T-helper 2 cell treated with Interferon-gamma antibody and Interleukin-4, amounts not matched to agents 5 μg/mL and 100 μg/mL, for 36 hours (primary cell): ENCODE measurements at regions not wholly inside any gene's neighbourhood (a gene's known extent, or its start where the extent isn't known, plus 50 kb on each side); places are given as distances from the start of the nearest gene placed in this dataset.
"Not testable (repeated sequence)": the region's sequence is repeated elsewhere in the genome, so short reads cannot be mapped to it uniquely, and the experiment has no call there.

Source experiments
- DNase-seq: peaks from one replicate; pipeline ENCODE4 v3.0.0; 2021; ENCODE audit warnings: low spot score
- H3K27ac Mint-ChIP-seq: one replicate; pipeline ENCODE4 v1.8.0; 2021; ENCODE audit warnings: mild to moderate bottlenecking, mixed read lengths
- H3K27me3 Mint-ChIP-seq: one replicate; pipeline ENCODE4 v1.8.0; 2021; ENCODE audit warnings: low read depth, mixed read lengths
- H3K36me3 Mint-ChIP-seq: one replicate; pipeline ENCODE4 v1.8.0; 2021; ENCODE audit warnings: low read depth, mixed read lengths
- H3K4me1 Mint-ChIP-seq: one replicate; pipeline ENCODE4 v1.8.0; 2021; ENCODE audit warnings: low read depth, mixed read lengths
- H3K4me3 Mint-ChIP-seq: one replicate; pipeline ENCODE4 v1.8.0; 2022; ENCODE audit warnings: mild to moderate bottlenecking, moderate library complexity, mixed read lengths
- H3K9me3 Mint-ChIP-seq: one replicate; pipeline ENCODE4 v1.8.0; 2021; ENCODE audit warnings: mixed read lengths

GRCh38 chr3:90076136-90076535, 968.7 kb downstream of the EPHA3 start:
- Mint-ChIP-seq H3K27me3 (no peaks in the 10 kb centered on the region), H3K27ac (no peak overlapping the region), H3K36me3 (no peaks in the 10 kb centered on the region), H3K4me3 (no peak overlapping the region), H3K9me3 (peaks cover 33% of the 10 kb centered on the region), H3K4me1 (no peaks in the 10 kb centered on the region)
- DNase-seq: no peak

- H3K27me3 Mint-ChIP-seq: no peaks in the 10 kb centered on the region
- no peak for DNase-seq
- no peak overlapping the region for H3K27ac Mint-ChIP-seq
These were observed 973.6 kb downstream of the EPHA3 start for GRCh38 chr3:90080988-90081387.

GRCh38 chr3:90086297-90086696, 978.9 kb downstream of the EPHA3 start:
- H3K27me3 Mint-ChIP-seq, H3K36me3 Mint-ChIP-seq, H3K9me3 Mint-ChIP-seq, H3K4me1 Mint-ChIP-seq, DNase-seq, H3K27ac Mint-ChIP-seq, H3K4me3 Mint-ChIP-seq: not testable (repeated sequence)

More at GRCh38 chr3:90080988-90081387, 973.6 kb downstream of the EPHA3 start:
- Mint-ChIP-seq H3K4me3 (no peak overlapping the region), H3K9me3 (peaks cover 17% of the 10 kb centered on the region), H3K36me3 (no peaks in the 10 kb centered on the region), H3K4me1 (no peaks in the 10 kb centered on the region)

GRCh38 chr3:90087703-90088102, 980.3 kb downstream of the EPHA3 start:
- Mint-ChIP-seq H3K27me3 (no peaks in the 10 kb centered on the region), H3K27ac (no peak overlapping the region), H3K4me1 (no peaks in the 10 kb centered on the region), H3K9me3 (peaks cover under 1% of the 10 kb centered on the region), H3K36me3 (no peaks in the 10 kb centered on the region), H3K4me3 (no peak overlapping the region)
- DNase-seq: no peak

- no peak for DNase-seq
- Mint-ChIP-seq H3K27ac (no peak overlapping the region), H3K9me3 (no peaks in the 10 kb centered on the region), H3K36me3 (no peaks in the 10 kb centered on the region), H3K4me3 (no peak overlapping the region), H3K27me3 (no peaks in the 10 kb centered on the region), H3K4me1 (no peaks in the 10 kb centered on the region)
These were observed 984.1 kb downstream of the EPHA3 start for GRCh38 chr3:90091549-90091948.

GRCh38 chr3:90092994-90093393, 985.6 kb downstream of the EPHA3 start:
- Mint-ChIP-seq H3K9me3 (peaks cover 6% of the 10 kb centered on the region), H3K36me3 (no peaks in the 10 kb centered on the region), H3K27ac (no peak overlapping the region), H3K4me3 (no peak overlapping the region), H3K4me1 (no peaks in the 10 kb centered on the region), H3K27me3 (no peaks in the 10 kb centered on the region)
- no peak for DNase-seq

- Mint-ChIP-seq H3K4me3 (no peak overlapping the region), H3K4me1 (no peaks in the 10 kb centered on the region), H3K27me3 (no peaks in the 10 kb centered on the region), H3K27ac (no peak overlapping the region), H3K9me3 (peaks cover 6% of the 10 kb centered on the region), H3K36me3 (no peaks in the 10 kb centered on the region)
- no peak for DNase-seq
These were observed 988.4 kb downstream of the EPHA3 start for GRCh38 chr3:90095811-90096210.

GRCh38 chr3:90099493-90099892, 992.1 kb downstream of the EPHA3 start:
- H3K4me3 Mint-ChIP-seq: no peak overlapping the region
- no peaks in the 10 kb centered on the region for H3K36me3 Mint-ChIP-seq
- no peaks in the 10 kb centered on the region for H3K4me1 Mint-ChIP-seq
- no peaks in the 10 kb centered on the region for H3K27me3 Mint-ChIP-seq
- H3K27ac Mint-ChIP-seq: no peak overlapping the region
- H3K9me3 Mint-ChIP-seq: peaks cover 12% of the 10 kb centered on the region
- no peak for DNase-seq

- Mint-ChIP-seq H3K27ac (no peak overlapping the region), H3K27me3 (no peaks in the 10 kb centered on the region), H3K4me3 (no peak overlapping the region), H3K4me1 (no peaks in the 10 kb centered on the region), H3K36me3 (no peaks in the 10 kb centered on the region), H3K9me3 (peaks cover 17% of the 10 kb centered on the region)
- no peak for DNase-seq
These were observed 994.7 kb downstream of the EPHA3 start for GRCh38 chr3:90102146-90102545.

- H3K27ac Mint-ChIP-seq: no peak overlapping the region
- H3K4me1 Mint-ChIP-seq: no peaks in the 10 kb centered on the region
- no peak for DNase-seq
- H3K36me3 Mint-ChIP-seq: no peaks in the 10 kb centered on the region
- no peaks in the 10 kb centered on the region for H3K27me3 Mint-ChIP-seq
- peaks cover 33% of the 10 kb centered on the region for H3K9me3 Mint-ChIP-seq
- no peak overlapping the region for H3K4me3 Mint-ChIP-seq
These were observed 1013.9 kb downstream of the EPHA3 start for GRCh38 chr3:90121326-90121725.

- Mint-ChIP-seq H3K36me3 (no peaks in the 10 kb centered on the region), H3K27me3 (no peaks in the 10 kb centered on the region), H3K4me3 (no peak overlapping the region), H3K27ac (no peak overlapping the region), H3K9me3 (peaks cover 34% of the 10 kb centered on the region), H3K4me1 (no peaks in the 10 kb centered on the region)
- DNase-seq: no peak
These were observed 1021.0 kb downstream of the EPHA3 start for GRCh38 chr3:90128391-90128790.

- Mint-ChIP-seq H3K4me1 (no peaks in the 10 kb centered on the region), H3K36me3 (no peaks in the 10 kb centered on the region), H3K27me3 (no peaks in the 10 kb centered on the region), H3K9me3 (peaks cover 42% of the 10 kb centered on the region), H3K4me3 (no peak overlapping the region), H3K27ac (no peak overlapping the region)
- no peak for DNase-seq
These were observed 1022.3 kb downstream of the EPHA3 start for GRCh38 chr3:90129730-90130129.

- Mint-ChIP-seq H3K27ac (no peak overlapping the region), H3K27me3 (no peaks in the 10 kb centered on the region), H3K36me3 (no peaks in the 10 kb centered on the region), H3K9me3 (peaks cover 33% of the 10 kb centered on the region), H3K4me1 (no peaks in the 10 kb centered on the region), H3K4me3 (no peak overlapping the region)
- DNase-seq: no peak
These were observed 1024.8 kb downstream of the EPHA3 start for GRCh38 chr3:90132197-90132596.

GRCh38 chr3:90134090-90134489, 1026.7 kb downstream of the EPHA3 start:
- Mint-ChIP-seq H3K4me3 (no peak overlapping the region), H3K27me3 (no peaks in the 10 kb centered on the region), H3K36me3 (no peaks in the 10 kb centered on the region), H3K27ac (no peak overlapping the region), H3K4me1 (no peaks in the 10 kb centered on the region), H3K9me3 (peaks cover 40% of the 10 kb centered on the region)
- no peak for DNase-seq

GRCh38 chr3:90136456-90137191, 1029.2 kb downstream of the EPHA3 start:
- no peaks in the 10 kb centered on the region for H3K27me3 Mint-ChIP-seq
- peaks cover 33% of the 10 kb centered on the region for H3K9me3 Mint-ChIP-seq
- no peak overlapping the region for H3K4me3 Mint-ChIP-seq
- no peak overlapping the region for H3K27ac Mint-ChIP-seq
- H3K4me1 Mint-ChIP-seq: no peaks in the 10 kb centered on the region
- no peak for DNase-seq
- H3K36me3 Mint-ChIP-seq: no peaks in the 10 kb centered on the region
